ENCODE measurements at regions not wholly inside any gene's neighbourhood (a gene's known extent, or its start where the extent isn't known, plus 50 kb on each side); places are given as distances from the start of the nearest gene placed in this dataset.

DNA sequence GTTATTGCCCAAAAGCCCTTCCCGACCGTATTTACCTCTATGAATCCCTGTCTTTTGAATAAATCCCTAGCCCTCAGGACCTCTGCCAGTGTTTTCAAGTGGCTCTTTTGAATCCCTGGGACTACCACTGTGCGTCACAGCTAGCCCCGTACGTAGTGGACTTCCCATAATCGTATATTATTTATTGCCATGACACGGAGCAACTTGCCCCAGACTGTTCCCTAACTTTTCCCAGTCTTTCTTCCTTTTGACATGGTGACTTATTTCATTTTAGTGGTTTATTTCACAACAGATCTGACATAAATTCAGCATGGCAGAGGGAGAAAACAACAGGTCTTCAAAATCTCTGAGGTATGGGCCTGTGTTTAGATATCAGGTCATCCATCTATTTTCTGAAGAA lies 318.6 kb upstream of the KLF6 start:
- TF ChIP-seq, protein P1, sequence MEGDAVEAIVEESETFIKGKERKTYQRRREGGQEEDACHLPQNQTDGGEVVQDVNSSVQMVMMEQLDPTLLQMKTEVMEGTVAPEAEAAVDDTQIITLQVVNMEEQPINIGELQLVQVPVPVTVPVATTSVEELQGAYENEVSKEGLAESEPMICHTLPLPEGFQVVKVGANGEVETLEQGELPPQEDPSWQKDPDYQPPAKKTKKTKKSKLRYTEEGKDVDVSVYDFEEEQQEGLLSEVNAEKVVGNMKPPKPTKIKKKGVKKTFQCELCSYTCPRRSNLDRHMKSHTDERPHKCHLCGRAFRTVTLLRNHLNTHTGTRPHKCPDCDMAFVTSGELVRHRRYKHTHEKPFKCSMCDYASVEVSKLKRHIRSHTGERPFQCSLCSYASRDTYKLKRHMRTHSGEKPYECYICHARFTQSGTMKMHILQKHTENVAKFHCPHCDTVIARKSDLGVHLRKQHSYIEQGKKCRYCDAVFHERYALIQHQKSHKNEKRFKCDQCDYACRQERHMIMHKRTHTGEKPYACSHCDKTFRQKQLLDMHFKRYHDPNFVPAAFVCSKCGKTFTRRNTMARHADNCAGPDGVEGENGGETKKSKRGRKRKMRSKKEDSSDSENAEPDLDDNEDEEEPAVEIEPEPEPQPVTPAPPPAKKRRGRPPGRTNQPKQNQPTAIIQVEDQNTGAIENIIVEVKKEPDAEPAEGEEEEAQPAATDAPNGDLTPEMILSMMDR (IDR thresholded peaks at IDR 0.05): no peak
- no peak for TF ChIP-seq POLR2A (IDR thresholded peaks at IDR 0.05)
